ENCODE measurements at regions not wholly inside any gene's neighbourhood (a gene's known extent, or its start where the extent isn't known, plus 50 kb on each side); places are given as distances from the start of the nearest gene placed in this dataset.

- Histone ChIP-seq H3K27ac (no peak overlapping the region), H3K4me1 (no peaks in the 10 kb centered on the region), H3K4me3 (no peak overlapping the region), H3K36me3 (no peaks in the 10 kb centered on the region), H3K27me3 (no peaks in the 10 kb centered on the region), H3K9me3 (peaks cover 0 to 6% (median 0%) of the 10 kb centered on the region in 3 donors)
- TF ChIP-seq POLR2A (IDR thresholded peaks at IDR 0.05): no peak
- TF ChIP-seq EP300 (IDR thresholded peaks at IDR 0.05): no peak
- TF ChIP-seq, protein P1, sequence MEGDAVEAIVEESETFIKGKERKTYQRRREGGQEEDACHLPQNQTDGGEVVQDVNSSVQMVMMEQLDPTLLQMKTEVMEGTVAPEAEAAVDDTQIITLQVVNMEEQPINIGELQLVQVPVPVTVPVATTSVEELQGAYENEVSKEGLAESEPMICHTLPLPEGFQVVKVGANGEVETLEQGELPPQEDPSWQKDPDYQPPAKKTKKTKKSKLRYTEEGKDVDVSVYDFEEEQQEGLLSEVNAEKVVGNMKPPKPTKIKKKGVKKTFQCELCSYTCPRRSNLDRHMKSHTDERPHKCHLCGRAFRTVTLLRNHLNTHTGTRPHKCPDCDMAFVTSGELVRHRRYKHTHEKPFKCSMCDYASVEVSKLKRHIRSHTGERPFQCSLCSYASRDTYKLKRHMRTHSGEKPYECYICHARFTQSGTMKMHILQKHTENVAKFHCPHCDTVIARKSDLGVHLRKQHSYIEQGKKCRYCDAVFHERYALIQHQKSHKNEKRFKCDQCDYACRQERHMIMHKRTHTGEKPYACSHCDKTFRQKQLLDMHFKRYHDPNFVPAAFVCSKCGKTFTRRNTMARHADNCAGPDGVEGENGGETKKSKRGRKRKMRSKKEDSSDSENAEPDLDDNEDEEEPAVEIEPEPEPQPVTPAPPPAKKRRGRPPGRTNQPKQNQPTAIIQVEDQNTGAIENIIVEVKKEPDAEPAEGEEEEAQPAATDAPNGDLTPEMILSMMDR (IDR thresholded peaks at IDR 0.05): no peak
- TF ChIP-seq POLR2AphosphoS5 (IDR thresholded peaks at IDR 0.05): no peak
- ATAC-seq: no peak
- WGBS, 2 donors (ENCODE audit: low coverage in 1 of 2): 68 to 76% methylated on average over 4 to 7 of the region's 7 CpGs
Measured at GRCh38 chr20:43255877-43256276, 66.2 kb upstream of the PTPRT start.

DNA sequence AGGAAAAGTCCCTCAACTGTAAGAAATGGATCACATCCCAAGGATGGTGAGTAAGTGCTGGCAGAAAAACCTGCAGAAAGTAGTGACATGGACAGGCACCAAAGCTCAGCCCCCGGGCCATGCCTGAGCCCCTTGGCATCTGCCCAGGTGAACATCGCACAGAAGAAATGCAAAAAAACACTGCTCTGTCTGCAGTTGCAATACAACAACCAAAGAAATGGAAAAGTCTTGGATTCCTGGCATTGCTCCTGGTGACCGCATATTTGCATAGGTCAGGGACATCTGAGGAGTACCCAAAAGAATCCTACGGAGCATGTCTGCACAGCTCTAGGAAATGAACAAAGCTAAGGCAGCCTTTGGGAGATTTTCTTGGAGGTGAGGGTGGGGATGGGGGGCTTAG lies 63.1 kb upstream of the PTPRT start:
- no peaks in the 10 kb centered on the region for H3K4me1 ChIP-seq
- TF ChIP-seq, protein P1 (IDR thresholded peaks at IDR 0.05): no peak
- TF ChIP-seq POLR2A (IDR thresholded peaks at IDR 0.05) (no peak), EP300 (IDR thresholded peaks at IDR 0.05) (no peak), POLR2AphosphoS5 (IDR thresholded peaks at IDR 0.05) (no peak)
- no peaks in the 10 kb centered on the region for H3K36me3 ChIP-seq
- no peak overlapping the region for H3K4me3 ChIP-seq
- 77 to 88% methylated on average over 4 of the region's 4 CpGs for WGBS, 2 donors (ENCODE audit: low coverage in 1 of 2)
- no peaks in the 10 kb centered on the region for H3K9me3 ChIP-seq
- peaks cover 1% of the 10 kb centered on the region for H3K27me3 ChIP-seq
- ATAC-seq: no peak
- no peak overlapping the region for H3K27ac ChIP-seq

GRCh38 chr20:43248341-43248740 lies 58.6 kb upstream of the PTPRT start:
- Histone ChIP-seq H3K9me3 (no peaks in the 10 kb centered on the region), H3K27me3 (peaks cover 38% of the 10 kb centered on the region), H3K27ac (no peak overlapping the region), H3K36me3 (no peaks in the 10 kb centered on the region), H3K4me1 (no peaks in the 10 kb centered on the region), H3K4me3 (no peak overlapping the region)
- 71 to 100% methylated on average over 1 of the region's 2 CpGs for WGBS, 2 donors (ENCODE audit: low coverage in 1 of 2)
- TF ChIP-seq POLR2AphosphoS5 (IDR thresholded peaks at IDR 0.05): no peak
- no peak for TF ChIP-seq POLR2A (IDR thresholded peaks at IDR 0.05)
- TF ChIP-seq, protein P1 (IDR thresholded peaks at IDR 0.05): no peak
- ATAC-seq: no peak

- no peaks in the 10 kb centered on the region for H3K9me3 ChIP-seq
- H3K27ac ChIP-seq: no peak overlapping the region
- H3K4me3 ChIP-seq: no peak overlapping the region
- 30% methylated on average over 2 of the region's 3 CpGs; no CpG with 5 or more reads in 1 of the 2 donors for WGBS, 2 donors (ENCODE audit: low coverage in 1 of 2)
- H3K36me3 ChIP-seq: no peaks in the 10 kb centered on the region
- no peaks in the 10 kb centered on the region for H3K4me1 ChIP-seq
- no peak for ATAC-seq
- no peak for TF ChIP-seq EP300 (IDR thresholded peaks at IDR 0.05)
- TF ChIP-seq, protein P1 (IDR thresholded peaks at IDR 0.05): no peak
- TF ChIP-seq POLR2A (IDR thresholded peaks at IDR 0.05): no peak
- TF ChIP-seq POLR2AphosphoS5 (IDR thresholded peaks at IDR 0.05): no peak
- peaks cover 48% of the 10 kb centered on the region for H3K27me3 ChIP-seq
Measured at GRCh38 chr20:43247361-43247760, 57.7 kb upstream of the PTPRT start.

DNA sequence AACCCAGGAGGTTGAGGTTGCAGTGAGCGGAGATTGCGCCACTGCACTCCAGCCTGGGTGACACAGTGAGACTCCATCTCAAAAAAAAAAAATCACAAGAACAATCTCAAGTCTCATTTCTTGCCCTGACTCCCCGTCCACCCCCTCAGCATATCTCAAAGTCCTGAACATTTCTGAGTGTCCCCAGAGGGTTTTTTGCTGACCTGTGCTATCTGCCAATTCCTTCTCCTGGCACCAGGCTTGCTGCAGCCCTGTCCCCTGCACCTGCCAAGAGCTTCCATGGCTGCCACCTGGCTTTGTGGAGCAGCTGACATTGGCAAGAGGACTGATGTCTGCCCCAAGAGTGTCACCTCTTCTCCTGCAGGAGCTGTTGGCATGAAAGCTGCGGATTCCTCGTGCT lies 54.9 kb upstream of the PTPRT start:
- Histone ChIP-seq H3K27me3 (peaks cover 50% of the 10 kb centered on the region), H3K36me3 (no peaks in the 10 kb centered on the region), H3K4me3 (no peak overlapping the region), H3K4me1 (no peaks in the 10 kb centered on the region), H3K27ac (no peak overlapping the region), H3K9me3 (no peaks in the 10 kb centered on the region)
- 77% methylated on average over 5 of the region's 5 CpGs; no CpG with 5 or more reads in 1 of the 2 donors for WGBS, 2 donors (ENCODE audit: low coverage in 1 of 2)
- no peak for ATAC-seq
- TF ChIP-seq EP300 (IDR thresholded peaks at IDR 0.05) (no peak), POLR2A (IDR thresholded peaks at IDR 0.05) (no peak), POLR2AphosphoS5 (IDR thresholded peaks at IDR 0.05) (no peak)
- TF ChIP-seq, protein P1 (IDR thresholded peaks at IDR 0.05): no peak

Measured in gastroesophageal sphincter (tissue), 4 donors.